Common myeloid progenitor, CD34-positive (primary cell): ENCODE measurements at regions not wholly inside any gene's neighbourhood (a gene's known extent, or its start where the extent isn't known, plus 50 kb on each side); places are given as distances from the start of the nearest gene placed in this dataset.
"Not testable (repeated sequence)": the region's sequence is repeated elsewhere in the genome, so short reads cannot be mapped to it uniquely, and the experiment has no call there.

Source experiments
- CTCF ChIA-PET: fragments of 350-600 bp; sonication (Branson Sonifier 250); formaldehyde crosslinking; loops from one replicate; lab custom pipeline; 2021; ENCODE audit warnings: antibody characterized with exemption; lab: Charles Lee
- POLR2A ChIA-PET: fragments of 350-600 bp; sonication (Branson Sonifier 250); formaldehyde crosslinking; loops from one replicate; lab custom pipeline; 2021; ENCODE audit warnings: antibody characterized with exemption; lab: Charles Lee
- DNase-seq, 3 donors: peaks; one replicate each; pipeline versions ENCODE4 v3.0.0 to v3.0.0-alpha.2; 2013
- H3K27ac ChIP-seq, 2 experiments: 1 replicate in 1 of 2; 2 replicates in 1 of 2; pipeline ENCODE4 v1.7.0; 2013; ENCODE audit warnings: inconsistent platforms in 2 of 2, low read length in 2 of 2, mild to moderate bottlenecking in 2 of 2, low read depth in 1 of 2, moderate library complexity in 1 of 2; ENCODE audit not compliant: severe bottlenecking in 2 of 2, insufficient read depth in 1 of 2, poor library complexity in 1 of 2
- H3K27me3 ChIP-seq, 5 experiments: replicated peaks in 2 of 5; 1 replicate in 3 of 5; 2 replicates in 2 of 5; pipeline versions ENCODE4 v1.6.1 to v1.7.0; 2013; ENCODE audit warnings: low read length in 4 of 5, mild to moderate bottlenecking in 2 of 5, moderate library complexity in 2 of 5, inconsistent platforms in 1 of 5; ENCODE audit not compliant: insufficient read depth in 5 of 5, control insufficient read depth in 4 of 5
- H3K36me3 ChIP-seq, 4 experiments: 1 replicate in 2 of 4; 2 replicates in 2 of 4; pipeline versions ENCODE4 v1.6.1 to v1.7.0; 2013; ENCODE audit warnings: low read length in 3 of 4, control low read depth in 1 of 4, mild to moderate bottlenecking in 1 of 4; ENCODE audit not compliant: control insufficient read depth in 4 of 4, insufficient read depth in 4 of 4
- H3K4me1 ChIP-seq, 4 experiments: 1 replicate in 3 of 4; 2 replicates in 1 of 4; pipeline versions ENCODE4 v1.6.1 to v1.7.1; 2013; ENCODE audit warnings: low read length in 3 of 4, mild to moderate bottlenecking in 3 of 4, control low read depth in 1 of 4, inconsistent platforms in 1 of 4, moderate library complexity in 1 of 4; ENCODE audit not compliant: control insufficient read depth in 4 of 4, insufficient read depth in 4 of 4; ENCODE audit errors: control extremely low read depth in 1 of 4
- H3K4me3 ChIP-seq, 7 experiments: 1 replicate in 4 of 7; 2 replicates in 3 of 7; pipeline versions ENCODE4 v1.5.1 to v1.7.0; 2013; ENCODE audit warnings: mild to moderate bottlenecking in 7 of 7, low read length in 6 of 7, moderate library complexity in 6 of 7, inconsistent platforms in 2 of 7, low read depth in 2 of 7, control low read depth in 1 of 7; ENCODE audit not compliant: insufficient read depth in 4 of 7, control insufficient read depth in 1 of 7; ENCODE audit errors: extremely low read depth in 1 of 7
- H3K9me3 ChIP-seq, 5 experiments: 1 replicate in 4 of 5; 2 replicates in 1 of 5; pipeline versions ENCODE4 v1.6.1 to v1.7.1; 2013; ENCODE audit warnings: low read length in 4 of 5, mild to moderate bottlenecking in 2 of 5, inconsistent platforms in 1 of 5, low read depth in 1 of 5, moderate library complexity in 1 of 5; ENCODE audit not compliant: control insufficient read depth in 4 of 5, insufficient read depth in 2 of 5; ENCODE audit errors: control extremely low read depth in 1 of 5
- WGBS: methylation state at CpG from one replicate; pipeline ENCODE4 v1.1.5; 2013; ENCODE audit not compliant: insufficient coverage; 5-methylcytosine and 5-hydroxymethylcytosine counted together

GRCh38 chrX:550514-550913 is 80.1 kb upstream of the SHOX start:
- Histone ChIP-seq H3K27me3 (no peaks in the 10 kb centered on the region), H3K4me3 (no peak overlapping the region), H3K36me3 (no peaks in the 10 kb centered on the region), H3K9me3 (peaks cover 0 to 11% (median 0%) of the 10 kb centered on the region in 5 experiments), H3K4me1 (no peaks in the 10 kb centered on the region), H3K27ac (no peak overlapping the region)
- DNase-seq = no peak
- CTCF ChIA-PET = no interaction called here
- WGBS = 83% methylated on average over 1 of the region's 1 CpG
- POLR2A ChIA-PET = no interaction called here

GRCh38 chrX:551306-551705 is 79.3 kb upstream of the SHOX start:
- POLR2A ChIA-PET = no interaction called here
- no peak overlapping the region for H3K27ac ChIP-seq
- no peak for DNase-seq
- H3K36me3 ChIP-seq = no peaks in the 10 kb centered on the region
- no peak overlapping the region for H3K4me3 ChIP-seq
- H3K9me3 ChIP-seq = peaks cover 0 to 11% (median 0%) of the 10 kb centered on the region in 5 experiments
- WGBS = 100% methylated on average over 1 of the region's 2 CpGs
- H3K4me1 ChIP-seq = no peaks in the 10 kb centered on the region
- CTCF ChIA-PET = no interaction called here
- no peaks in the 10 kb centered on the region for H3K27me3 ChIP-seq

- 96% methylated on average over 16 of the region's 17 CpGs for WGBS
- Histone ChIP-seq H3K4me3 (no peak overlapping the region), H3K27ac (no peak overlapping the region), H3K27me3 (no peaks in the 10 kb centered on the region), H3K36me3 (no peaks in the 10 kb centered on the region), H3K9me3 (peaks cover 0 to 11% (median 0%) of the 10 kb centered on the region in 5 experiments), H3K4me1 (no peaks in the 10 kb centered on the region)
- no peak for DNase-seq
- ChIA-PET POLR2A (no interaction called here), CTCF (no interaction called here)
These were observed 78.1 kb upstream of the SHOX start for GRCh38 chrX:552496-552895.

- CTCF ChIA-PET = no interaction called here
- peaks cover 0 to 11% (median 0%) of the 10 kb centered on the region in 5 experiments for H3K9me3 ChIP-seq
These were observed 76.3 kb upstream of the SHOX start for GRCh38 chrX:554271-554670.

GRCh38 chrX:555725-556666 is 74.6 kb upstream of the SHOX start:
- WGBS = 86% methylated on average over 21 of the region's 37 CpGs
- Histone ChIP-seq H3K27me3 (no peaks in the 10 kb centered on the region), H3K9me3 (peaks cover 0 to 4% (median 0%) of the 10 kb centered on the region in 5 experiments), H3K4me3 (no peak overlapping the region), H3K36me3 (no peaks in the 10 kb centered on the region), H3K27ac (no peak overlapping the region), H3K4me1 (no peaks in the 10 kb centered on the region)
- ChIA-PET CTCF (no interaction called here), POLR2A (no interaction called here)
- DNase-seq = no peak

More at GRCh38 chrX:554271-554670, 76.3 kb upstream of the SHOX start:
- H3K4me1 ChIP-seq = no peaks in the 10 kb centered on the region
- WGBS = 84% methylated on average over 21 of the region's 21 CpGs
- H3K36me3 ChIP-seq = no peaks in the 10 kb centered on the region
- no peak for DNase-seq
- POLR2A ChIA-PET = no interaction called here
- H3K27me3 ChIP-seq = no peaks in the 10 kb centered on the region
- no peak overlapping the region for H3K27ac ChIP-seq
- H3K4me3 ChIP-seq = no peak overlapping the region

GRCh38 chrX:557601-558000 is 73.0 kb upstream of the SHOX start:
- POLR2A ChIA-PET, CTCF ChIA-PET, H3K27ac ChIP-seq, H3K4me3 ChIP-seq, H3K27me3 ChIP-seq, DNase-seq, H3K4me1 ChIP-seq, H3K9me3 ChIP-seq, H3K36me3 ChIP-seq: not testable (repeated sequence)
- 92% methylated on average over 13 of the region's 21 CpGs for WGBS

- DNase-seq, H3K9me3 ChIP-seq, H3K27ac ChIP-seq, CTCF ChIA-PET, POLR2A ChIA-PET, H3K36me3 ChIP-seq, H3K4me1 ChIP-seq, H3K4me3 ChIP-seq, H3K27me3 ChIP-seq: not testable (repeated sequence)
- 100% methylated on average over 1 of the region's 10 CpGs for WGBS
These were observed 71.3 kb upstream of the SHOX start for GRCh38 chrX:559282-559681.
